ENCODE measurements at regions not wholly inside any gene's neighbourhood (a gene's known extent, or its start where the extent isn't known, plus 50 kb on each side); places are given as distances from the start of the nearest gene placed in this dataset.

DNA sequence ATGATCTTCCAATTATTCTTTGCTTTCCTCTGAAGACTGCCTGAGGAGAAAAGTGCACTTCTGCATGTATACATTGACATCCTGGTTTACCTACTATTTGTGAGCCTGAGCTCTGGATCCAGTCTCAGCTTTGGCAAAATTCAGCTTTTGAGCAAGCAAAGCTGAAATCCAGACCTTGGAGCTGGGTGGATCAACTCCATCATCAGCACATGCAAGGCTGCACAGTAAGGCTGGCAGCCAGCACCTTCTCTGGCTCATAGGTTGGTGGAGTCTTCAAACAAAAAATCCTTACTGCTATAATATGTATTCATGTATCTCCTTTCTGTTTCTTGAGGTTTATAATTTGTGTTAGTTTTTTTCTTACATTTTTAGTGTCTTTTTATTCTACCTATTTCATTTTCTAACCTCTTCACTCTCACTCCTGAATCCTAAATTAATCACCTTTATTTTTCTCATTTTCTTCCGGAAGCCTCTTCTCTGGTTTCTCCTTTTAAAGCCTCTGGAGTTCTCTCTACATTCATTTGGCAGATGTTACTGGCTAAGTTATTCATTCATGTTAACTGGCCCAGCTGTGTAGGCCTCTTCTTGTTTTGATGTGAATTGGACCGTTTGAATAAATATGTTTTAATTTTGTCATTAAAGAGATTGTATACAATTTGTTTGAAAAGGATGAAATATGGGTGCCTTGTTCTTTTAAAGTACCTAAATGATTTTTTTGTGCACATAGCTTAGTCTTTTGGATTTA lies 224.8 kb downstream of the DACT1 start:
- Histone ChIP-seq H3K9me3 (no peaks in the 10 kb centered on the region), H3K27me3 (no peaks in the 10 kb centered on the region), H3K36me3 (no peaks in the 10 kb centered on the region), H3K4me1 (no peaks in the 10 kb centered on the region), H3K27ac (no peak overlapping the region), H3K4me3 (no peak overlapping the region)
- WGBS: 57% methylated on average over 2 of the region's 2 CpGs
- TF ChIP-seq, protein P1, sequence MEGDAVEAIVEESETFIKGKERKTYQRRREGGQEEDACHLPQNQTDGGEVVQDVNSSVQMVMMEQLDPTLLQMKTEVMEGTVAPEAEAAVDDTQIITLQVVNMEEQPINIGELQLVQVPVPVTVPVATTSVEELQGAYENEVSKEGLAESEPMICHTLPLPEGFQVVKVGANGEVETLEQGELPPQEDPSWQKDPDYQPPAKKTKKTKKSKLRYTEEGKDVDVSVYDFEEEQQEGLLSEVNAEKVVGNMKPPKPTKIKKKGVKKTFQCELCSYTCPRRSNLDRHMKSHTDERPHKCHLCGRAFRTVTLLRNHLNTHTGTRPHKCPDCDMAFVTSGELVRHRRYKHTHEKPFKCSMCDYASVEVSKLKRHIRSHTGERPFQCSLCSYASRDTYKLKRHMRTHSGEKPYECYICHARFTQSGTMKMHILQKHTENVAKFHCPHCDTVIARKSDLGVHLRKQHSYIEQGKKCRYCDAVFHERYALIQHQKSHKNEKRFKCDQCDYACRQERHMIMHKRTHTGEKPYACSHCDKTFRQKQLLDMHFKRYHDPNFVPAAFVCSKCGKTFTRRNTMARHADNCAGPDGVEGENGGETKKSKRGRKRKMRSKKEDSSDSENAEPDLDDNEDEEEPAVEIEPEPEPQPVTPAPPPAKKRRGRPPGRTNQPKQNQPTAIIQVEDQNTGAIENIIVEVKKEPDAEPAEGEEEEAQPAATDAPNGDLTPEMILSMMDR (IDR thresholded peaks at IDR 0.05): no peak
- no peak for TF ChIP-seq POLR2AphosphoS5 (IDR thresholded peaks at IDR 0.05)
- no peak for TF ChIP-seq POLR2A (IDR thresholded peaks at IDR 0.05)
- no peak for TF ChIP-seq EP300 (IDR thresholded peaks at IDR 0.05)
- no peak for DNase-seq (ENCODE audit: low spot score in 2 of 2)

DNA sequence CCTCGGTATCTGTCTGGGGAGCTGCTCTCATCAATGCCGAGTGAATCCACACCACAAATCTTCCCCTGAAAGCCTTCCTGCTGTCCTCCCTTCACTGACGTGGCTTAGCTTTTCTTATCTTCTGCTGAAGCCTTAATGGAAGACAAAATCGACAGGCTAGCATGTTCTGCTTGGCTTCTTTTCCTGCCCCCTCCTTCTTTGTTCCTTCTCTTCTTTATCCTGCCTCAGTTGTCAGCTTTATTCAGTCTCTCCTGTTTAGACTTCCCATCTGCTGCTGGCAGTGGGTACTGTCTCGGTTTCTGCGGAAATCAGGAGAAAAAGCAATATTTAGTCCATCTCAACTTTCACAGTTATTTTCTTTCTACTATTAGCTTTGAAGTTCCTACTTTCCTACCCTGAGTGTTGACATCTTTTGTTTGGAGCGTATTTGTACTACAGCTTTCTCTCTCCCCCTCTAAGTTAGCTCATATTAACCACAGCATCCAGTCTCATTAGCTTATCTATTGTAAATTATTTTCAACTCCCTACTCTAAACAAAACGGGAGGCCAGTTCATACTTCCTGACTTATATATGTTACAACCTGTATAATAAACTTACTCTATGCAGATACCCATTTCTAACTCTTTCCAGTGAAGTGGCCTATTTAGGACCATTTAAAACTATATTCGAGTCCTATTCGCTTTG lies 226.0 kb downstream of the DACT1 start:
- Histone ChIP-seq H3K9me3 (no peaks in the 10 kb centered on the region), H3K36me3 (no peaks in the 10 kb centered on the region), H3K4me3 (no peak overlapping the region), H3K4me1 (no peaks in the 10 kb centered on the region), H3K27ac (no peak overlapping the region), H3K27me3 (no peaks in the 10 kb centered on the region)
- WGBS: 82% methylated on average over 10 of the region's 10 CpGs
- TF ChIP-seq EP300 (IDR thresholded peaks at IDR 0.05): no peak
- TF ChIP-seq POLR2A (IDR thresholded peaks at IDR 0.05): no peak
- DNase-seq (ENCODE audit: low spot score in 2 of 2): no peak

DNA sequence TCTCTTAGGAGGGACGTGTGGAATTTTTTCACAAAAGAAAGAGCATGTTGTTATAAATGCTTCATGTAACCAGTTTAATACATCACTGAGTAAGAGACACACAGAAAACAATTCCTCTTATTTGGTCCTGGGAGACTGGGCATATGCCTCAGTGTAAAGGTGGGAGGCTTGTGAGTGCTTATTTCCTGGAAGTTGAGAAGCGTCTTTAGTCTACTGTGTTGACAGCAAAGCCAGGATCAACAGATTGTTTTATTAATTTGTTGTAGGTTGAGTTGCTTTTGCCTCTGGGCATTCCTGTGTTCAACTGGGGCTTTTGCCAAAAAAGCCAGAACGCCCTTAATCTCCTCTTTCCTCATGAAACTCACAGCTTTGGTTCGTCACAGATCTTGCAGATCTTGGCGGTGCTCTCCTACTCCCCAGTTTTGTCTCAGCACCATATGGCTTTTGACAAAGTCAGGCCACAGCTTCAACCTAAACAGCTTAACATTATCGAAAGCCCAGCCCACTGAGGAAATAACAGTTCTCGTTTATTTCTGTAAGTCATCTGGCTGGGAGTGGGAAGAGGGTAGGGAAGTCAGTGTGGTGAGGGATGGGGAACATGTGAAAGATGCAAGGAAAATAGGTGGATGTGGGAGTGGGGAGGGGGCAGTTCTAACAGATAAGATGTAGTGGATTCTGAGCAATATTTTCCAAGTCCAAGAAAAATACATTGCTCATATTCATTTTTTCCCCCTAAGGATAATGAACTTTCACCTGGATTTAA lies 227.2 kb downstream of the DACT1 start:
- no peak for DNase-seq (ENCODE audit: low spot score in 2 of 2)
- Histone ChIP-seq H3K9me3 (no peaks in the 10 kb centered on the region), H3K36me3 (no peaks in the 10 kb centered on the region), H3K4me1 (no peaks in the 10 kb centered on the region), H3K27me3 (no peaks in the 10 kb centered on the region), H3K27ac (no peak overlapping the region), H3K4me3 (no peak overlapping the region)
- TF ChIP-seq, protein P1 (IDR thresholded peaks at IDR 0.05): no peak
- TF ChIP-seq EP300 (IDR thresholded peaks at IDR 0.05) (no peak), POLR2A (IDR thresholded peaks at IDR 0.05) (no peak), POLR2AphosphoS5 (IDR thresholded peaks at IDR 0.05) (no peak)
- 40% methylated on average over 7 of the region's 7 CpGs for WGBS

DNA sequence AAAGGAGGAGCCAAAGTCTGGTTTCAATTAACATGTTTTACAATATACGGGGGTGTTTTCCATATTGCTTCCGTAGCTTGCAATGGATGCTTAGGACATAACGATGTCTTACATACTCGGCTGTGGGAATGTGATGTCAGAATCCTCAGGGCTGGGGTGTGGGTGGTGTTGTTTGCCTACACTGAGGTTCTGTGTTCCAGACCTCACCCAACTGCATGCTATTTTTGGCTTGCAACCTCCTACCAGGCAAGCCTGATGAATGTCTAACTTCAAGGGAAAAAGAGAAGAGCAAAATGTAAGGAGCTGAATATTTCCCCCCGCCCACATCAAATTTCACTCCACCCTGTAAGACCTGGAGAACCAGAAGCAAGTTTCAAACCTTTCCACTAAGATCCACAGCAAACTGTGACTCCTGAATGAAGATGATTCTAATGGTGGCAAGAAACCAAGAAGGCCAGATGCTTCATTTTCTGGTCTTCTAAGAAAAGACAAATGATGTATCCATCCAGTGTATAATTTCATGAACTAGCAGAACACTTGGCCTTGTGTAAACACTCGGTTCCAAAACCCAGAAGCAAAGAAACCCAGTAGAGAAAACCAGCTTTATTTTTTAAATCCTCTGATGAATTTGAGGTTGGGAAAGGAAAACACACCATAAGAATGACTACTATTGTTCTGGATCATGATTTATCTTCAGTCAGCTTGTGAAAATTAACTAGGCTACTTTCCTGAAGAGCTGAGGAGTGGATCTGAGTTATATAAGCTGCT lies 227.9 kb downstream of the DACT1 start:
- no peaks in the 10 kb centered on the region for H3K36me3 ChIP-seq
- H3K9me3 ChIP-seq: no peaks in the 10 kb centered on the region
- 57% methylated on average over 6 of the region's 6 CpGs for WGBS
- no peaks in the 10 kb centered on the region for H3K4me1 ChIP-seq
- TF ChIP-seq EP300 (IDR thresholded peaks at IDR 0.05) (no peak), POLR2AphosphoS5 (IDR thresholded peaks at IDR 0.05) (no peak), POLR2A (IDR thresholded peaks at IDR 0.05) (no peak)
- TF ChIP-seq, protein P1 (IDR thresholded peaks at IDR 0.05): no peak
- H3K27ac ChIP-seq: no peak overlapping the region
- no peak overlapping the region for H3K4me3 ChIP-seq
- no peaks in the 10 kb centered on the region for H3K27me3 ChIP-seq
- DNase-seq (ENCODE audit: low spot score in 2 of 2): no peak

DNA sequence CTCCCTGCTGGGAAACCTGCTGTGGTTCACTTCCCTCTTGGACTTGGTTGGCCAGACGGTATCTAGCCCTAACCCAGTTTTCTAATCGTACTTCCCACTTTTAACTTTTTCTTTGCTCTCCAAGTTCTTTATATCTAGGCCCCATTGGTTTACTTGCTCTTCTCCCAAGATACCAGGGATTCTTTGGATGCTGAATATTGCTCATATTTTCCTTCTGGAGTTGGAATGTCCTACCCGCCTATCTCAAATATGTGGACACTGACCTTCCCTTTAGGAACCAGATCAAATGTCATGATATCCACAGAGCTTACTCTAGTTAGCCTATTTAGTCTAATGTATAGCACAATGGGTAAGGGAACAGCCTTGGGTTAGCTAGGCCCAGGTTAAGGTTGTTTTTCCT lies 228.6 kb downstream of the DACT1 start:
- no peak overlapping the region for H3K27ac ChIP-seq
- no peaks in the 10 kb centered on the region for H3K9me3 ChIP-seq
- 87% methylated on average over 3 of the region's 3 CpGs for WGBS
- H3K27me3 ChIP-seq: no peaks in the 10 kb centered on the region
- DNase-seq (ENCODE audit: low spot score in 2 of 2): no peak
- H3K4me3 ChIP-seq: no peak overlapping the region
- H3K4me1 ChIP-seq: no peaks in the 10 kb centered on the region
- no peaks in the 10 kb centered on the region for H3K36me3 ChIP-seq
- no peak for TF ChIP-seq EP300 (IDR thresholded peaks at IDR 0.05)
